Liver (tissue), 2 donors: ENCODE measurements at regions not wholly inside any gene's neighbourhood (a gene's known extent, or its start where the extent isn't known, plus 50 kb on each side); places are given as distances from the start of the nearest gene placed in this dataset.

Source experiments
- RAD21 ChIP-seq, 2 donors: IDR thresholded peaks; 2 replicates each; pipeline ENCODE4 v1.6.1; 2016; ENCODE audit warnings: antibody characterized with exemption in 2 of 2, mild to moderate bottlenecking in 2 of 2
- TAF1 ChIP-seq: conservative IDR thresholded peaks from 2 replicates; pipeline ENCODE4 v1.6.1; 2016; ENCODE audit warnings: antibody characterized with exemption, mild to moderate bottlenecking
- TF ChIP-seq, protein P1 (sequence below): IDR thresholded peaks from 2 replicates; pipeline ENCODE4 v1.6.1; 2016; ENCODE audit warnings: antibody characterized with exemption
- donor health status: healthy.

DNA sequence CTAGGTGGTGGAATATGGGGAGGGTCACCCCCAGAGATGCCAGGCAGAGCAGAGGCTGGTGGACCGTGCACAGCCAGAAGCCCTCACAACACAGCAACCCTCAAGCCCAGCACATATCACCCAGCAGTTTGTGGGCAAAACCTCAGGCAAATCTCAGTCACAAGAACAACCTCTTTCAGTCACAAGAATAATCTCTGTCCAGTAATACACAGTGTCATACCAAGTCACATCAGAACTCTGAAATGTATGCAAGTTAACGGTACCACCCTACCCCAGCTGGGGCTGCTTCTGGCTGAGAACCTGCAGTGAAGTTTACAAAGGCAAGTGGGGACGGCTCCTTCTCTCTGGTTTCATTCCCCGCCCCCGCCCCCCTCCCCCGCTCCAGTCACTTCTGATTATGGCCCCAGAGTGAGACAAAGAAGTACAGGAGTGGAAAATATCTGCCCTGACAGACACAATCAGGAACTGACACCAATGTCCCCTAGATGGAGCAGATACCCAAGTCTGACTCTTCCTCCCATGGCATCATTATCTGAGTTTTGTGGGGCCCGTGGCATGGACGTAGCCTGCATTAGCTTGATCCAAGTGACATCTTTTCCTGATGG is 480.9 kb upstream of the TMEM132C start:
- TF ChIP-seq, protein P1, sequence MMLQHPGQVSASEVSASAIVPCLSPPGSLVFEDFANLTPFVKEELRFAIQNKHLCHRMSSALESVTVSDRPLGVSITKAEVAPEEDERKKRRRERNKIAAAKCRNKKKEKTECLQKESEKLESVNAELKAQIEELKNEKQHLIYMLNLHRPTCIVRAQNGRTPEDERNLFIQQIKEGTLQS, result no peak
- no peak for TF ChIP-seq RAD21 (IDR thresholded peaks at IDR 0.05)
- no peak for TF ChIP-seq TAF1
